Lower leg skin (tissue), 3 donors: ENCODE measurements at regions not wholly inside any gene's neighbourhood (a gene's known extent, or its start where the extent isn't known, plus 50 kb on each side); places are given as distances from the start of the nearest gene placed in this dataset.

Experiments used
- CTCF ChIP-seq, 3 donors: fragments of 450-650 bp; IDR thresholded peaks; one replicate each; pipeline ENCODE4 v1.5.1; 2016; ENCODE audit warnings: antibody characterized with exemption in 3 of 3, mild to moderate bottlenecking in 3 of 3, moderate library complexity in 2 of 3
- POLR2A ChIP-seq, 2 donors: fragments of 450-650 bp; IDR thresholded peaks; one replicate each; pipeline ENCODE4 v1.6.1; 2016 to 2017; ENCODE audit warnings: antibody characterized with exemption in 2 of 2, mild to moderate bottlenecking in 1 of 2, moderate library complexity in 1 of 2

DNA sequence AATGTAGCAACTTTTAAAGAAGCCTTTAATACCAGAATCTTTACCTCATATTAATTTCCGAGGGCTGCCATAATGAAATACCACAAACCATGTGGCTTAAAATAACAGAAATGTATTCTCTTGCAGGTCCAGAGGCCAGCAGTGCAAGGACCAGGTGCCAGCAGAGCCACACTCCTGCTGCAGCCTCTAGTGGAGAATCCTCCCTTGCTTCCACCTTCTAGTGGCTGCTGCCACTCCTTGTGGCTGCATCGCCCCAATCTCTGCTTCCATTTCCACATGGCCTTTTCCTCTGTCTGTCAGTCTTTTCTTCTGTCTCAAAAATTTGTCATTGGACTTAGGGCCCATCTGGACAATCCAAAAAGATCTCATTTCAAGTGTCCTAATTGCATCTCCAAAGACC lies 401.5 kb downstream of the EFNA5 start:
- TF ChIP-seq CTCF (IDR thresholded peaks at IDR 0.05) = no peak
- no peak for TF ChIP-seq POLR2A (IDR thresholded peaks at IDR 0.05)
